ENCODE measurements at regions not wholly inside any gene's neighbourhood (a gene's known extent, or its start where the extent isn't known, plus 50 kb on each side); places are given as distances from the start of the nearest gene placed in this dataset.

GRCh38 chr15:35194296-35194695, 109.2 kb upstream of the NANOGP8 start:
- no peak for TF ChIP-seq E2F6 (IDR thresholded peaks at IDR 0.05; ENCODE audit: borderline replicate concordance, low read depth)
- TF ChIP-seq MAFK (IDR thresholded peaks at IDR 0.05; ENCODE audit: partially characterized antibody), result no peak
- TF ChIP-seq RNF2 (IDR thresholded peaks at IDR 0.05; ENCODE audit: borderline replicate concordance, low read depth), result no peak
- TF ChIP-seq EHMT2 (IDR thresholded peaks at IDR 0.05; ENCODE audit: low read depth), result no peak
- no peak for TF ChIP-seq RFX5 (IDR thresholded peaks at IDR 0.05)
- no peak for TF ChIP-seq TFCP2L1 (CRISPR knock-in tag; IDR thresholded peaks at IDR 0.05)
- TF ChIP-seq BHLHE40 (IDR thresholded peaks at IDR 0.05; ENCODE audit: low read depth, low read length), result no peak
- TF ChIP-seq CTCF (IDR thresholded peaks at IDR 0.05), result no peak
- TF ChIP-seq GATA3 (IDR thresholded peaks at IDR 0.05; ENCODE audit: borderline replicate concordance), result no peak
- no peak for TF ChIP-seq RCOR1 (IDR thresholded peaks at IDR 0.05; ENCODE audit: low read depth, low read length)
- TF ChIP-seq SMC3 (IDR thresholded peaks at IDR 0.05), result no peak
- no peak for TF ChIP-seq REST (IDR thresholded peaks at IDR 0.05)
